HG03378 (cell line): ENCODE measurements at regions not wholly inside any gene's neighbourhood (a gene's known extent, or its start where the extent isn't known, plus 50 kb on each side); places are given as distances from the start of the nearest gene placed in this dataset.
"Not testable (repeated sequence)": the region's sequence is repeated elsewhere in the genome, so short reads cannot be mapped to it uniquely, and the experiment has no call there.

Experiments used
- ATAC-seq: cut with Tn5 transposase; IDR thresholded peaks from one replicate; pipeline ENCODE4 v1.9.1; 2021; ENCODE audit warnings: mild to moderate bottlenecking, moderate library complexity; ENCODE audit not compliant: unreplicated experiment

DNA sequence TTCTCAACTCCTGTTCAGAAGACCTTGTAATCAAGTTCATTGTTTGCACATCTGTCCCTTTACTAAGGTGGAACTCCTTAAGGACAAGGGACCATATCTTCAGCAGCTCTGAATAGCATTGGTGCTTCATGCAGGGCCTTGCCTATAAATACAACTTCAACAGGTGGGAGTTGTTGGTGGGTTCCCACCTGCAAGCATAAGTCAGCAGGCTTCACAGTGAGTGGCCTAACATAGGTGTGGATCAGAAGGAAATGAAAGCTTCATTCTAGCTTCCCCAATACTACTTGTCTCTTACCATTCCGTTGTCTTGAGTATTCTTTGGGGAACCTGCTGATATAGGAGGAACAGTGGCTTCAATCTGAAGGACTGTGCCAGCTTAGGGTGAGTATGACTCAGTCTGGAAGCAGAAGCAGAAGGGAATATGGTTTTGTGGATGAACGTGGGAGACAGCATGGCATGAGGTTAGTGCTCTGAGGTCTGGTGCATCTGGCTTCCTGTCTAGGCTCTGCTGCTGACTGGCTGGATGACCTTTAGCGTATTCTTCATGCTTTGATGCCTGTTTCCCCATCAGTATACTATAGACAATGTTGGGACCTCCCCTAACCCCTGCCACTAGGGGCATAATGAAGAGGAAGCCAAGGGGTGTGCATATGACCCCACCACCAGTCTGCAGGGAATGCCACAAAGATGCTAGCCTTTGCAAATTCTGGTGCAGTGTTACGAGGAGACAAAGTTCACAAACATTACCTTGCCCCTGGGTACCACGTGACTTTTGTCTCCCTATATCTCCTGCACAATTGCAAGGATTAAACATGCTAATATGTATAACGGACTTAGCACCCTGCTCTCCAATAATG is 192.3 kb downstream of the PALM2AKAP2 start:
- ATAC-seq: peak; percentile 42

DNA sequence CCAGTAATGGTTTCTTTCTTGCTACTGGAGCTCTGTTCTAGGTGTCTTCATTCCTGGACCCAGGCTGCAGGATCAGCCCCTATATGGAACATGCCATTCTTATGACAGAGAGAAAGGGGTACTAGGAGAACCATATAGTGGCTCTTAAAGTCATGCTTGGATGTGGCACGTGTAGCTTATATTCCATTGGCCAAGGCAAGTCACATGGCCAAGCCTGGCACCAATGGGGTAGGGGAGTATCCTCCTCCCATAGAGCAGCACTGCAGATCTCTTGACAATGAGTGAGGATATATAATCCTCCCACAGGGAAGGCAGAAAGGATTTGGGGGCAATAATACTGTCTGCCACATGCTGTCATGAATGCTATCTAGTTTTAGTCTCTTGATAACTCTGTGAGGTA is 193.3 kb downstream of the PALM2AKAP2 start:
- ATAC-seq: no peak

- ATAC-seq: peak; percentile 80
Measured at GRCh38 chr9:109974143-109974917, 194.3 kb downstream of the PALM2AKAP2 start.

DNA sequence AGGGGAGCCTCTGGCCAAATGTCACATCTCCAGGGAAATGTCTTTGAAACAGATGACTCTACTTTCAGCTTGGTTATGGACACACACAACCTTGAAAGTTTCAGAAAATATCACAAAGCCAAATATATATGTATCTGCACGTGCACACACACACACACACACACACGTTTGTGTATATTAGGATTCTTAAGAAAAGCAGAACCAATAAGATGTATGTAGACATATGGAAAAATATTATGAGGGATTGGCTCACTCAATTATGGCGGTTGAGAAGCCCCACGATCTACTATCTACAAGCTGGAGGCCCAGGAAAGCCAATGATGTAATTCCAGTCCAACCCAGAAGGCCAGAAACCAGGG is 194.9 kb downstream of the PALM2AKAP2 start:
- ATAC-seq: no peak

- ATAC-seq: no peak
Measured at GRCh38 chr9:109975574-109976295, 195.7 kb downstream of the PALM2AKAP2 start.

DNA sequence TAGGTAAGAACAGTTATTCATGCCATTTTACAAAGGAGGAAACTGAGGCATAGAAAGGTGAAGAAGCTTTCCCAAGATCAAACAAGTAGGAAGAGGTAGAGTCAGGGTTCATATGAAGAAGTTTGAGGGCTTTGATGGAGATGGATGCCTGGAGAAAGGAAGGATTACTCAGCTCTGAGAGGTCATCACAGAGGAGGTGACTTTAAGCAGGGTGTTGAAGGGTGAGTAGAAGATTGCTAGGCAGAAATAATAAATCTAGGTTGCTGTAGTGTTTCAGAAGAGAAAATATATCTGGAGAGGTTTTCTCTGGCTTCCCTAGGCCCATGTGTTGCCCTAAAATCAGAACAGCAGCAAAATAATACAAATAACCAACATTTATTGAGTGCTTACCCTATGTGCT is 196.3 kb downstream of the PALM2AKAP2 start:
- ATAC-seq: no peak

GRCh38 chr9:109977521-109977920 is 197.5 kb downstream of the PALM2AKAP2 start:
- ATAC-seq: no peak

GRCh38 chr9:109981091-109981490 is 201.1 kb downstream of the PALM2AKAP2 start:
- ATAC-seq: no peak

DNA sequence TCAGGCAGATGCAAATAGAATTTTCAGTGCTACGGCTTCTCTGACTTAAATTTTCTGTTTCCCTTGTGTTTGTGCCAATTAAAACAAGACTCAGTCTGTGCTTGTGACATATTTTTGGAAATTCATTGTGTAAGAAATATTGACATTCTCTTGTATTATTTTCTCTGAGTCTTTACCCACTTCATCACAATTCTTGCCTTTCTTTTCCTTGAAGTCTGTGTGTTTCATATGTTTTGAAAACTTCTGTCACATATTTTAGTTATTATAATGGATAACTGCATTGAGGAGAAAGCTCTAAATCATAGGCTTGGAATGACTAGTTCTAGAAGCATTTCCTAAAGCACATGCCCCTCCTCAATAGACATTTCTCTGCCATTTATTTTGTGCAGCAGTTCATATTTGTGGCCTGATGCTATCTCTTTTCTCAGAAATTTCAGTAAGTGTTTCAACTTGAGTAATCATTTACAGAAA is 206.6 kb downstream of the PALM2AKAP2 start:
- no peak for ATAC-seq

DNA sequence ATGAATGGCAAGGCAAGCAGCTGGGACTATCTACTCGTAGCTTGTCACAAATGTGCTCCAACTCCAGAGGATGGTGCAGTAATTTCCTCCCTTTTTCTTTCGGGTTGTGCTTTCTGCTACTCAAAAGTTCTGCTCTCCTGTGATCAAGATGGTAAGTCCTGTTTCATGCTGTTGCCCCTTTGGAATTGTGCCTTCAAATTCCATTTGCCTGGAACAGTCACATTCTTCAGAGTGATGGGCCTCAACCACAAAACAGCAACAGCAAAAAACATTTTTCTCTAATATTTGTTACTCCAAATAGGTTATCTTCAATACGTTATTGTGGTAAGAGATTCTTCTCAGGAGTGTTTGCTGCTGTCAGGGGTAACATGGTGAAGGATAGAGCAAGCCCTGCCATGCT is 209.3 kb downstream of the PALM2AKAP2 start:
- no peak for ATAC-seq

GRCh38 chr9:109990541-109990940 is 210.5 kb downstream of the PALM2AKAP2 start:
- no peak for ATAC-seq

DNA sequence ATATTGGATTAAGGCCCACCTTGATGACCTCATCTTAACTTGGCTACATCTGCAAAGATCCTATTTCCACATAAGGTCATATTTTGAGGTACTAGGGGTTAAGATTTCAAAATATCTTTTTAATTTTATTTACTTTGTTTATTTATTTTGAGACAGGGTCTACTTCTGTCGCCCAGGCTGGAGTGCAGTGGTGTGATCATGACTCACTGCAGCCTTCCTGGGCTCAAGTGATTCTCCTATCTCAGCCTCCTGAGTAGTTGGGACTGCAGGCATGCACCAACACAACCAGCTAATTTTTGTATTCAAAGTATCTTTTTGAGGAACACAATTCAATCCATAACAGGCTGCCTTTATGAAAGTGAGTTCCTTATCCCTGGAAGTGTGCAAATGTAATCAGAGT is 212.3 kb downstream of the PALM2AKAP2 start:
- no peak for ATAC-seq

DNA sequence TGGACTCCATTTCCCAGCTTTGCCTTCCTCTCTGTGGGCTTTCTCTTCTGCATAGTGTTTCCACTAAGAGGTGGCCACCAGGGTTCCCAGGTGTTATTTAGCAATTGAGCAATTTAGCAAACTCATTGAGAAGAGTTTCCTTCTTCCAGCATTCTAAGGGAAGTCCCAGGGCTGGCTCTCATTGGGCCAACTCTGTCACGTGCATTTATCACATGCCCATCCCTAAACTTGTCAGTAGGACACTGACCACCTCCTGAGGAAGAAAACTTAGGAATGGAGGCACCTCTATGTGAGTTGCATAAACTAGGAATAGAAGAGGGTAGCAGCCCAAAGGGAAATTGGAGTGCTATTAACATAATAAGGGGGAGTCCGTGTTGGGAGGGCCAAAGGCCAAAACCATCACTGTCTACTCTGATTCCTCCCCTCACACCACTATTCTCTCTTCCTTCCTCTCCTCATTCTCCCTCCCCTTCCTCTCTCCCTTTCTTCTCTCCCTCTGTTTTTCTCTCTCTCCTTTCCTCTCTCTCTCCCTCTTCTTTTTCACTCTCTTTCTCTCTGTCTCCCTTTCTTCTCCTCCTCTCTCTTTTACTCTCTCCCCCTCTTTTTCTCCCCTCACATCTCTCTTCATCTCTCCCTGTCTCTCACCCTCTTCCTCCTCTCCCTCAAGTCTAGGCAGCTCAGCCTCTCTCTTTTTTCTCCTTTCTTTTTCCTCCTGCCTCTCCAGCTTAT is 213.4 kb downstream of the PALM2AKAP2 start:
- no peak for ATAC-seq

GRCh38 chr9:109994141-109994540 is 213.8 kb downstream of the C9orf152 start:
- no peak for ATAC-seq

- ATAC-seq: no peak
Measured at GRCh38 chr9:109996936-109997580, 210.9 kb downstream of the C9orf152 start.

DNA sequence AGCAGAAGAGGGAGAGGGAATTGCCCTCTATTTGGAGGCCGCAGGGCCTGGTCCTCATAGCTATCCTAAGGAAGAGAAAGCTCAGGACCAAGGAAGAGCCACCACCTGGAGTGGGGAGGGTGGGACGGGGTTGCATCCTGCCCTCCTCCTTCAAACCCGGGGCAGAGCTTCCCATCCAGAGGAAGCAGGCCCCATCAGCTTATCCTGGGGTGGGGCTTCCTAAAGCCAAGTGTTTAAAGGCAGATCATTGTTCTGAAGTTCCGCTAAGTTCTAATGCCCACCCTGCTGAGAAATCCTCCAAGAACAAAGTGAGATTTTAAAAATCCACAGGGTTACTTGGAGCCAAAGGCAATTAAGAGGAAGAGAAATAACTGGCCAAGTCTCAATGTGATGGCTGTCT is 210.3 kb downstream of the C9orf152 start:
- ATAC-seq: no peak

GRCh38 chr9:110005521-110005920 is 202.4 kb downstream of the C9orf152 start:
- not testable (repeated sequence) for ATAC-seq

- ATAC-seq: no peak
Measured at GRCh38 chr9:110006657-110007056, 201.3 kb downstream of the C9orf152 start.

GRCh38 chr9:110007477-110008270 is 200.3 kb downstream of the C9orf152 start:
- ATAC-seq: peak; percentile 77
